HG03571 (cell line): ENCODE measurements at regions not wholly inside any gene's neighbourhood (a gene's known extent, or its start where the extent isn't known, plus 50 kb on each side); places are given as distances from the start of the nearest gene placed in this dataset.
"Not testable (repeated sequence)": the region's sequence is repeated elsewhere in the genome, so short reads cannot be mapped to it uniquely, and the experiment has no call there.

Experiments
- ATAC-seq: cut with Tn5 transposase; IDR thresholded peaks from one replicate; pipeline ENCODE4 v1.9.1; 2021; ENCODE audit not compliant: unreplicated experiment

DNA sequence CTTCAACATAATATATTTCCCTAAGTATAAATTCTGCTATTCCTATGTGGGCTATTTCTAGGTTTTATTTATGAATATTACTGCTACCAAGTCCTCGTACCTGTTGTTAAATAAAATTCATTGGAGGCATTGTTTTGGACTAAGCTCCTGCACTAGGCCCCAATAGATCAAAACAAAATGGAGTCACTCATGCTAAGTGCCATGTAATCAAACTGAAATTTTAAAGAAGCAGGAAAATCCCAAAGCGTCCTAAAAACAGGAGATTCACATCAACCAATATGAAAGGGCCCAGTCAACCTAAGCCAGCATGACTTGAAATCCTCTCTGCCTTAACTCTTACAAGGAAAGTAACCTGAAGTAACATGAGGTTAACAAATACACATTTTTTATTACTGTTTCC lies 743.2 kb downstream of the TRAM1L1 start:
- no peak for ATAC-seq

DNA sequence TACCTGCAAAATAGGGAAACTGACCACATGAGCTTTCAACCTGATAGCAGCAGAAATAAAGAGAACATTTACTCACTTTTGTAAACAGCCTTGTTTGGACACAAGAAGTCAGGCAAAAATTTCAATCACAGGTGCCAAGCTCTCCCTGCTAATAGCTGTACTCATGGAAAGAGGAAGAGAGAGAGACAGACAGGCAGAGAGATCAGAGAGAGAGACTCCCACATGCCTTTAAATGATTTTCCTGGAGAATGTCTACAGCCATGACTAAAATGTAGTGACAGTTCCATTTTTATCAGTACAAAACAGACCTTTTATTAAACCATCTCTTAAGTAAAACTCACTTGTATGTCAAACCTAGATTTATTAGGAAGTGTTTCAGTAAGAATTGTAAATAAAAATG lies 752.9 kb downstream of the TRAM1L1 start:
- ATAC-seq: no peak

GRCh38 chr4:116328261-116328860 lies 757.0 kb downstream of the TRAM1L1 start:
- no peak for ATAC-seq

DNA sequence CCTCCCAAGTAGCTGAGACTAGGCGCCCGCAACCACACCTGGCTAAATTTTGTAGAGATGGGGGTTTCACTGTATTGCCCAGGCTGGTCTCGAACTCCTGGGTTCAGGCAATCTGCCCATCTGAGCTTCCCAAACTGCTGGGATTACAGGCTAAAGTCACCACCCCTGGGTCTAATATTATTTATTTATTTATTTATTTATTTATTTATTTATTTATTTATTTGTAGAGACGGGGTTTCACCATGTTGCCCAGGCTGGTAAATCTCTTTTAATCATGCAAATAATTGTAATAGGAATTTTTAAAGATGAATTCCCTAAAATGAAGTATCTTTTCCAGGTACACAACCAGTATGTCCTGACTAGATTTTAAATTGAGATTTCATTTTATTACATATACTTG lies 761.8 kb downstream of the TRAM1L1 start:
- no peak for ATAC-seq

DNA sequence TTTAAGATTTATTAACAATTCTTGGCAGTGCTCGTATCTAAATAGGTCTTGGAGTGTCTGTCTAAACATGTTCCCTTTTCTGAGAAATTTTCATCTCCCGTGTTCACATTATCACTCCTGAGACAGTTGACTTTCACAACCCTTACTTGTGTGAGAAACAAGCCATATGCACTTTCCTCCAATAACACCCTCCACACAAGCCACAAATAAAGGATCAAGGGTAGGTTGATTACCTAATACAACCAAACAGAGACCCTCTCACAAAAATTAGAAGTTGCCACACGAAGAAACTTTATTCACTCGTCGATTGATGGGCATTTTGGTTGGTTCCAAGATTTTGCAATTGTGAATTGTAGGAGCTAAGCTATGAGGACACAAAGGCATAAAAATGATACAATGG lies 763.9 kb downstream of the TRAM1L1 start:
- ATAC-seq: no peak

GRCh38 chr4:116320859-116321258 lies 764.5 kb downstream of the TRAM1L1 start:
- ATAC-seq: no peak

DNA sequence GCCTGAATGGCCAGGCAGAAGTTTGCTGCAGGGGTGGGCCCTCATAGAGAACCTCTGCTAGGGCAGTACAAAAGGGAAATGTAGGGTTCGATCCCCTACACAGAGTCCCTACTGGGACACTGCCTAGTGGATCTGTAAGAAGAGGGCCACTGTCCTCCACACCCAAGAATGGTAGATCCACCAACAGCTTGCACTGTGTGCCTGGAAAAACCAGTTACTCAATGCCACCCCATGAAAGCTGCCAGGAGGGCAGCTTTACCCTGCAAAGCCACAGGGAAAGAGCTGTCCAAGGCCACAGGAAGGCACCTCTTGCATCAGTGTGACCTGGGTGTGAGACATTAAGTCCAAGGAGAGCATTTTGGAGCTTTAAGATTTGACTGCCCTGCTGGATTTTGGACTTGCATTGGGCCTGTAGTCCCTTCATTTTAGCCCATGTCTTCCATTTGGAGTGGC lies 781.6 kb downstream of the TRAM1L1 start:
- no peak for ATAC-seq

DNA sequence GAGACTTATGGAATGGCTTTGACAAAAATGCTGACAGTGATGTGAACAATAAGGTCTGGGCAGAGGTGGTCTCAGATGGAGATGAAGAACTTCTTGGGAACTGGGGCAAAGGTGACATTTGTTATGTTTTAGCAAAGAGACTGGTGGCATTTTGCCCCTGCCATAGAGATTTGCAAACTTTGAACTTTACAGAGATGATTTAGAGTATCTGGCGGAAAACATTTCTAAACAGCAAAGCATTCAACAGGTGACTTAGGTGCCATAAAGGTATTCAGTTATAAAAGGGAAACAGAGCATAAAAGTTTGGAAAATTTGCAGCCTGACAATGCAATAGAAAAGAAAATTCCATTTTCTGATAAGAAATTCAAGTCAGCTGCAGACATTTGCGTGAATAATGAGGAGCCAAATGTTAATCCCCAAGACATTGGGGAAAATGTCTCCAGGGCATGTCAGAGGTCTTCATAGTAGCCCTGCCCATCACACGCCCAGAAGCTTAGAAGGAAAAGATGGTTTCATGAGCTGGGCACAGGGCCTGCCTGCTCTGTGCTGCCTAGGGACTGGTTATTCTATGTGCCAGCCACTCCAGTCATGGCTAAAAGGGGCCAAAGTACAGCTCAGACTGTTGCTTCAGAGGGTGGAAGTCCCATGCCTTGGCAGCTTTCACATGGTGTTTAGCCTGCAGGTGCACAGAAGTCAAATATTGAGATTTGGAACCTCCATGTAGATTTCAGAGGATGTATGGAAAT lies 782.2 kb downstream of the TRAM1L1 start:
- no peak for ATAC-seq

- ATAC-seq: no peak
Observed at GRCh38 chr4:116275006-116275405, 810.4 kb downstream of the TRAM1L1 start.

- ATAC-seq: no peak
Observed at GRCh38 chr4:116272336-116272735, 813.0 kb downstream of the TRAM1L1 start.

DNA sequence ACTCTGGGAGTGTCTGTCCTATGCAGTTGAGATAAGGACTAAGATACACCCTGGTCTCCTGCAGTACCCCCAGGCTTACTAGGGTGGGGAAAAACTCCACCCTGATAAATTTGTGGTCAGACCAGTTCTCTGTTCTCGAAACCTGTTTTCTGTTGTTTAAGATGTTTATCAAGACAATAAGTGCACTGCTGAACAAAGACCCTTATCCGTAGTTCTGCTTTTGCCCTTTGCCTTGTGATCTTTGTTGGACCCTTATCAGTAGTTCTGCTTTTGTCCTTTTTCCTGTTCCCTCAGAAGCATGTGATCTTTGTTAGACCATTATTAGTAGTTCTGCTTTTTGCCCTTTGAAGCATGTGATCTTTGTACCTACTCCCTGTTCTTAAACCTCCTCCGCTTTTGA lies 824.4 kb downstream of the TRAM1L1 start:
- ATAC-seq: not testable (repeated sequence)

GRCh38 chr4:116244771-116245170 lies 840.6 kb downstream of the TRAM1L1 start:
- ATAC-seq: no peak

- no peak for ATAC-seq
Observed at GRCh38 chr4:116243431-116243830, 841.9 kb downstream of the TRAM1L1 start.

GRCh38 chr4:116233971-116234370 lies 851.4 kb downstream of the TRAM1L1 start:
- no peak for ATAC-seq

- ATAC-seq: not testable (repeated sequence)
Observed at GRCh38 chr4:116231999-116232398, 853.4 kb downstream of the TRAM1L1 start.

GRCh38 chr4:116229420-116229819 lies 856.0 kb downstream of the TRAM1L1 start:
- no peak for ATAC-seq

GRCh38 chr4:116223040-116223732 lies 862.2 kb downstream of the TRAM1L1 start:
- no peak for ATAC-seq

DNA sequence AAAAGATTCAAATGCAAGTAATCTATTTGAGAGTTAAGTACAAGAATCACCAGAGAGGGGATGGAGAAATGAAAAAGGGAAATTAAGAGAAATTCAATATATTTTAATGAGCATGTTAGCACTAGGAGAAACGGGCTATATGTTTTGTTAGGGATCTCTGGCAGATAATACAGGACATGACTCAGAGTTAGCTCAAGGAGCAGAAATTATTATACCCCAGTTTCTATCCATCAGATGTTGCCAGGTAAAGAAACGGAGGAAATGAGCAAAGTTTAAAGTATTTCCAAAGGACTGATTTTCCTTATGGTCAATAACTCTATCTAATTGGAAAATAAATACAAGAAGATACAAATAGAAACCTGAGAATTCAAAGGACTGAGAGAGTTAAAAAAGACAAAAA lies 867.6 kb downstream of the TRAM1L1 start:
- no peak for ATAC-seq

DNA sequence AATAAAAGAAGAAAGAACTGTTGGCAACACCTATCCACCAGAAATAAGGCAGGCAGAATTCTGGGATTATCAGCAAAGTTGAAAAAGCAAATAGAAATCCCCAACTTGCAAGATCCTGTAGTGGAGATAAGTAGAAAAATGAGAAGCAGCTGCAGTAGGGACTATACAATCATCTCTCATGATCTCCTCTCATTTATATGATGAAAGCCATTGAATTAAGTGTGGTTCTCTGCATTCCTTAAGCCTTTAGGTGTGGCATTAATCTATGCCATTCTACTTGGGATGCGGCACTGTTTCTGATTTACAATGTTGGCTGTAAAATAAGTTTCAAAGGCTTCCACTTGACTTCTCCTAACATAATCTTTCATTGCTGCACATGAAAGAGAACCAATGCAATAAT lies 869.8 kb downstream of the TRAM1L1 start:
- ATAC-seq: no peak

GRCh38 chr4:116202524-116202923 lies 882.9 kb downstream of the TRAM1L1 start:
- no peak for ATAC-seq

DNA sequence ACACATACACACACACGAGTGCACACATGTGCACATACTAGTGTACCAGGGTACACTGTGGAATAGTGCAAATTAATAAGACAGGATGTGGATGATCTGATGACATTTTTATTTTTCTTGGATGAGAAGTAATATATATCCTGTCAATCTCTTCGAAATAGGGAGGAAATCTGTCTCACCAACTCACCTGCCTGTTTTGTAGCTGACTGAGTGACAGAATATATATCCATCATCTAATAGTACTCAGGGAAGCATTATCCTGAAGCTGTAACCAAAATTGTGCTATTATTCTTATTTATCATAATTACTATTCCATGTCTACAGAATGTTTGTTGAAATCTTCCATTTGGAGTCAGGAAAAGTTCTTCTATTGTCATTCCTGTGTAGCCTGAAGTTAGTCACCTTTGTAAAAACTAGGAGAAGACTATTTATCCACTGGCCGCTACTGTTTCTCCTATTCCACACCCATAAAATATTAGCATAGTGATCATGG lies 888.0 kb downstream of the TRAM1L1 start:
- no peak for ATAC-seq

GRCh38 chr4:116183241-116183640 lies 902.1 kb downstream of the TRAM1L1 start:
- ATAC-seq: no peak
